Endothelial cell of umbilical vein (primary cell): ENCODE measurements at regions not wholly inside any gene's neighbourhood (a gene's known extent, or its start where the extent isn't known, plus 50 kb on each side); places are given as distances from the start of the nearest gene placed in this dataset.

Experiments
- CTCF ChIP-seq, 2 donors: IDR thresholded peaks; 1 replicate in 1 of 2; 2 replicates in 1 of 2; pipeline ENCODE4 v1.5.1; 2011; ENCODE audit warnings: low read length in 2 of 2, mild to moderate bottlenecking in 2 of 2, moderate library complexity in 2 of 2, control low read depth in 1 of 2, inconsistent platforms in 1 of 2, low read depth in 1 of 2; ENCODE audit not compliant: insufficient read depth in 1 of 2; ENCODE audit errors: extremely low read depth in 1 of 2
- EZH2 ChIP-seq: IDR thresholded peaks from 2 replicates; pipeline ENCODE4 v1.6.1; 2012; ENCODE audit warnings: borderline replicate concordance, low read depth, mild to moderate bottlenecking, moderate library complexity, low read length, inconsistent platforms; ENCODE audit not compliant: severe bottlenecking
- JUN ChIP-seq: IDR thresholded peaks from 2 replicates; pipeline ENCODE4 v1.6.1; 2011; ENCODE audit warnings: borderline replicate concordance, low read depth; ENCODE audit not compliant: insufficient read length, insufficient read depth
- MAX ChIP-seq: IDR thresholded peaks from 2 replicates; pipeline ENCODE4 v1.6.1; 2011; ENCODE audit not compliant: insufficient read depth, insufficient read length
- POLR2A ChIP-seq: IDR thresholded peaks from 2 replicates; pipeline ENCODE4 v1.6.1; 2012; ENCODE audit warnings: low read depth, mild to moderate bottlenecking, control low read depth, low read length
- POLR2AphosphoS5 ChIP-seq: IDR thresholded peaks from 2 replicates; pipeline ENCODE4 v1.6.1; 2012; ENCODE audit warnings: low read depth, mild to moderate bottlenecking, control low read depth, low read length, moderate library complexity; ENCODE audit not compliant: insufficient read depth

GRCh38 chr1:223460566-223461189 is 67.5 kb downstream of the CCDC185 start:
- TF ChIP-seq CTCF (IDR thresholded peaks at IDR 0.05; ENCODE audit: extremely low read depth in 1 of 2, insufficient read depth in 1 of 2, low read depth in 1 of 2, low read length in 2 of 2) (no peak), POLR2AphosphoS5 (no peak), EZH2 (no peak), POLR2A (no peak), MAX (no peak), JUN (no peak)
